ENCODE measurements at regions not wholly inside any gene's neighbourhood (a gene's known extent, or its start where the extent isn't known, plus 50 kb on each side); places are given as distances from the start of the nearest gene placed in this dataset.

DNA sequence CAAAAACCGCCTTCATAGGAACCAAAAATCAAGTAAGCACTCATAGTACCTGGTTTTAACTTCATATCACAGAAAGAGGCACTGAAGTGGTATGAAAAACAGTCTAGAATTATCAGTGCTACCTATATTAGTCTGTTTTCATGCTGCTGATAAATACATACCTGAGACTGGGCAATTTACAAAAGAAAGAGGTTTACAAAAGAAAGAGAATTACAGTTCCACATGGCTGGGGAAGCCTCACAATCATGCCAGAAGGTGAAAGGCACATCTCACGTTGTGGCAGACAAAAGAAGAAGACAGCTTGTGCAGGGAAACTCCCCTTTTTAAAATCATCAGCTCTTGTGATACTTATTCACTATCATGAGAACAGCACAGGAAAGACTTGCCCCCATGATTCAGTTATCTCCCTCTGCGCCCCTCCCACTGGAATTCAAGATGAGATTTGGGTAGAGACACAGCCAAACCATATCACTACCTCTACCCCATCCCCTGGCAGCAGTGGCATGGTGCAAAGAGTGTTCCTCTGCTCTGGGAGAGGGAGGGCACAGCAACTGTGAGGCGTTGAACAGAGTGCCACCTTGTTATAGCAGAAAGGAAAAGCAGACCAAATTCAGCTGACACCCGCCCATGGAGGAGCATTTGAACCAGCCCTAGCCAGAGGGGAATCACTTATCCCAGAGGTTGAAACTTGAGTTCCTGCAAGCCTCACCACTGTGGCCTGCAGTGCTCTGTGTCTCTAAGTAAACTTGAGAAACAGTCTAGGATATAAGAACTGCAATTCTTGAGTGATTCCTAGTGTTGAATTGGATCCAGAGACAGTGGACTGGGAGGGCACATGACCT is 61.9 kb upstream of the PTPRZ1 start:
- DNase-seq = no peak

DNA sequence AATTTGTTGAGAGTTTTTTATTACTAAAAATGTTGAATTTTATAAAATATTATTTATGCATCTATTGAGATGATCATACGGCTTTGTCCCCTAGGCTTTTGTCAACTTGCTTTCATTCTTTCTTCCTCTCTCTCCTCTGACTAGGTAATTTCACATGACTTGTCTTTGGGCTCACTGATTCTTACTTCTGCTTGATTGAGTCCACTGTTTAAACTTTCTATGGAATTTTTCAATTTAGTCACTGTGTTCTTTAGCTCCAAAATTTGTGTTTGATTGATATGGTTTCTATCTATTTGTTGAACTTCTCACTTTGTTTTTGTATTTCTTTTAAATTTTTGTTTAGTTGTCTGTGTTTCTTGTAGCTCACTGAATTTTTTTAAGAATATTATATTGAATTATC is 65.9 kb upstream of the PTPRZ1 start:
- no peak for DNase-seq

DNA sequence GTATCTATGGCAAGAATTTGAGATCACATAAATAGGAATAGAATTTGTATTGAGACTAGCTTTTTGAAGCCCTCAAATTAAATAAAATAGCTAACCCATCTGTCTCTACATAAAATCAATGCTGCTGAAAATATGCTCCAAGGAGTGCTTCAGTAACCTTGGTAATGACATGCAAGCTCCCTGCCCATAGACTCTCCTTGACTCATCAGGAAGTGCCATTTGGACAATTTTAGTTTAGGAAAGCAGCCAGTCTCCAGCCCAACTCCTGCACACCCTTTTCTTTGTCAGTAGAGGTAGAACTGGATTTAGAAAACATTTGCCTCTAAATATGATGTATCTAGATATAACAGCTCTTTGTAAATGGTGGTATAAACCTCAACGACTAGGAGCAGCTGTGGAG is 69.9 kb upstream of the PTPRZ1 start:
- no peak for DNase-seq

DNA sequence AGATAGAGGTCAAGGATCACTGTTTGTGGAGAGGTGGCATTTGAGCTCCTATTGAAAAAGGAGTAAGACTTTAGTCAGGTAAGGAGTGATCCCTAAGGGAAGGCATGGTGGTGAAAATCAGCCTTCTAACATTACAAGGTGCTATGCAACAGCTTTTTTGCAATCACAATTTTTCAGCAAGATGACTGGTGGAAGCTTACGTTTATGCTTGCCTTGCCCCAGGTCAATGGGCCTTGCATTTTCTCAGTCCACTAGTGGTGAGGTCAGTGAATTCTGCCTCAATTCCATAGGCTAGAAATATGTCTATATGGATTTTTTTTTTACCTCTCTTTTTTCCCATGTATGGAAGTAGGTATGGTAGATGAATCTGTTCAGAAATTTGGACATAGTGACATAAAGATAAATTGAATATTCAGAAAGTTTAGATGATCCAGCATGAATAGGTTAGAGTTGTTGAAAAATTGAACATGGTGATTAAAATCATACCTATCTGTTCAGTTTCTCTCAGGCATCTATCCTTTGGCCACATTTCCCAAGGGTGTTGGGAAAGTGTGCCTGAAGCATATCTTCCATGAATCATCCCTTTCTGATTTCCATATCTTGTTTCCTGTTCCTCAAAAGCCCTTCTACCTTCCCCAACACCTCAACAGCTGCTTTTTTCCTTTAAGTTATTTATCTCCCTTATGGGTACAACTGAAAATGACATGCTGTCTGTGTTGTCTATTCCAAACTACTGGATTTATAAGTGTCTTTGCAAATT is 71.9 kb upstream of the PTPRZ1 start:
- DNase-seq = no peak

DNA sequence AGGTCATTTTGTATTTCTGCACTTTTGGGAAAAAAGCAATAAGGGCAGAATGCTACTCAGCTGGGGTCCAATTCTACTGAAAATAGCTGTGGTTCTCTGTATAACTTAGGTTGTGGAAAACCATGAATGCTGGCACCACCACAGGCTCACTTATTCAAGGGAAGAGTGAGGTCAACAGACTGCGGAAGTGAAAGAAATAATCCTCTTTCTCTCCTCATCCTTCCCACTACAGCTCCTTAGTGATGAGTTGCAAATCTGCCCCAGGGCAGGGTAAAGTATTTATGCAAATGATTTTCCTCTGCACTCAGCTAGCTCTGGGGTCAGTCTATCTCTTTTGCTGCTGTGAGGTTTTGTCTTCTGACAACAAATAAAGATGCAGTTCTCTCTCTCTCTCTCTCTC is 74.1 kb upstream of the PTPRZ1 start:
- DNase-seq = peak; percentile 37

DNA sequence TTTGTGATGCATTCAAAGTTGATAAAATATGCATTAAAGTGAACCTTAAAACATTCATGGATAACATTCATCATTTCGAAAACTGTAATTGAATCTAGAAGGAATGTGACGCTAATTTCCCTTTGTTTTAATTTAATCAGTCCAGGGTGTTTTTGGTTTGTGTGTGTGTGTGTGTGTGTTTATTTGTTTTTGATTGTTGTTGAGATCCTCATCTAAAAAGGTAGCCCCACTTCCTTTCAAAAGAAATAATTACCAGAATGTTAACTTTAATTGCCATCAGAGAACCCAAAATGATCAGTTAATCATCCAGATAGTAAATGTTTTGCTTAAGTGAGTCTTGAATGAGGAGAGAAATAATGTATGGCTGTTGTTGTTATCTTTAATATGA is 74.5 kb upstream of the PTPRZ1 start:
- DNase-seq = no peak

DNA sequence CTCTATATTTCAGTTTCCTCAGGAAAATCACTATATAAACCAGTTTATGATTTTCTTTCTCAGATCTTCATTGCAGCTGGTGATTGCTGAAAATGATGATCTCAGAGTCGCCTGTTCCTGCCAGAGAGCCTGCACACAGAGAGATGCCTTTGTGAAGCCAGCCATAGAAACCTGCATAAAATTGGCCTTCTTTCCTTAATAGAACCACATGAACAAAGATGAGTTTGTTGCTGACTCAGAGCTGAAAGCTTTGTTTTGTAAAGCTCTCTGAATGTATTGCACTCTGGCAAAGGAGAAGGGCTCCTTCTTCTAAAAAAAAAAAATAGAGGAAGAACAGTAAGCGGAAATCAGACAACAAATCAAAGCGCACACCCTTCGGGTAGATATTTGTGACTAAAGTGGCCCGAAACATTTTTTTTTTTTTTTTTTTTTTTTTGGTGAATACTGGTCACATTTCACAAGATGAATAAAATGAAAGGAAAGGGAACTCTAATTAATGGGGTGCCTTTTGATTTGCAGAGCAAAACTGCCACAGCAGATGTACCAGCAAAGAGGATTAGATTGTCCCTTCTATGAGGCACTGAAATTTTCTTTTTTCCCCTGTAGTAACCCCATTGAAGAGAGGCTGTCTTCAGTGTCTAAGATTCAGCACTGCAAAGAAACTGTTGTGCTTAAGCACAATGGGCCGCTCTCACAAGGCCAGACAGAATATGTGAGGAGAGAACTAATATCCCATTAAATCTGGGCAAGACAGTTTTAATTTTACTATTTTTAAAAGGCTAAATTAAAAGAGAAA is 75.1 kb upstream of the PTPRZ1 start:
- DNase-seq = no peak

DNA sequence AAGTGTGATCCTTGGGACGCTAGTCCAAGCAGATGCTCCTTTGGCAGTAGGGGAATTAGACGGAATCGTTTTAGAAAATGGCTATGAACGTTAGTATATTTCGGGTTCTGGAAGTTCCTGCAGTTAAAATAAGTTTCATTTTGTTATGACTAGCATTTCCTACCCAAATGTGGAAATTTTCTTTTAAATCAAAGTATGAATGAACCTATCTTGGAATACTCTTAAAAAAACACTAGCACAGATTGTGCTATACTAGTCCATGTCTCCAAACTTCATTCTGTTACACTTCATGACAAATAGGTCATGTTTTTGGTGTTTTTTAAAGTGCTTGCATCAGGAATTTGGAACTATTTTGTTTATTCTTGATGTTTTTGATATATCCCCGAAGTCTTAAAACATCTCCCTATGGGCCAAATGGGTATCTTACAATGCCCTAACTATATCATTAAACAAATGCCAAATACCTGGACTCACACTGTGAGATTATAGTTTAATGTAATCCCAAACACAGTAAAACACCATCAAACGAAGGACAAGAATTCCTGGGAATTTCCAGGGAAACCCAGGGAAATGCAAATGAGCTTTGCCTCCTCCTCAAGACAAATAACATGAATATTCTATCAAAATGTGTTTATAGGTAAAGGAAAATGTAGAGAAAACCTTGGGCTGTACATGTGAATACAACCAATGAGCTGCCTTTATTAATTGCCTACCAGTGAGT is 75.9 kb upstream of the PTPRZ1 start:
- DNase-seq = no peak

DNA sequence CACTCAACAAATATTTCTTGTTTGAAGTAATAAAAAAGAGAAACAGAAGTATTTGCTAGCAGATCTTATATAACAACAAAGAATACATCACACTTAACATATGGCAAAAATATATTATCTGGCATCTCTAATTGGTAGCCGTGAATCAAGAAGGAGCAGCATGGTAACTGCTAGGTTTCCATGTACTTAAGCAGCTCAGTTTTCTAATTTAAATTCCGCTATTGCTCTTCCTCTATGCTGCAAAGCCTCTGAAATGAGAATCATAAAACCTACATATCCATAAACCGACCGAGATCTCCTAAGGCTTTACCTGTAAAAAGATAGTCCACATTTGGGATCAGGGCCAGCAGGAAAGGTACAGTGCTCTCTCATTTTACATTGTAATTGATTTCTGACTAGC is 76.6 kb upstream of the PTPRZ1 start:
- DNase-seq = no peak

DNA sequence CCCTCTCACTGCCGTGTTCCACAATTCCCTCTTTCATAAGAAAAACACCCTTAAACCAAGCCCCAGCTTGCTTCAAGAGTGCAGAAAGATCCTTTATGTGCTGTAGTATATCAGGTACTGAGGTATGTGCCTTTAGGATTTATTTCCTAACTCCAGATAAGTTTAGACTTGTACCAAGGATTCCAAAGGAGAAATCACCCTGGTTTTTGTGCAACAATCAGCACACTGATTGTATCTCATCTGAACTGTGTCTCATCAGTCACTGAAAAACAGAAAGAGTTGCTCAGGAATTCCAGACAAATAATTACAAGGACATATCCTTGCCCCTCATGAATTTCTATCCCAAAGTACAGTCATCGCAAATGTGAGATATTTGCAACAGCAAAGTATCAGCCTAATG is 77.2 kb upstream of the PTPRZ1 start:
- DNase-seq = no peak

DNA sequence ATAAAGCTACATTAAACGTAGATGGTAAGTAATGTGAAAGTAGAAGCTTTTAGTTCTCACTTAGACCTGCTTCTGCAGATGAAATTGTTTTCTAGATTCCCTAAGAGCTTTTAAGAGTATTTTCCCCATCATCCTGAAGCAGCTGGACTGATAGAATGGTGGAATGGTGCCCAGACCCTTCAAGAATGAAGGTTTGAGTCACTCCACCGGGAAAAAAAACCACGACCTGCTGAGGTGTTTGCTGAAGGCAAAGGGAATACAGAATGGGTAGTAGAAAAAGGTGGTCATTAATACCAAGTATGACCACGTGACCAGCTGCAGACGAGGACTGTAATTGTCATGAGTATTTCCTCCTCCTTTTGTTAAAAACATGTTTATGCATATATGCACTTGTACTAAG is 79.2 kb upstream of the PTPRZ1 start:
- no peak for DNase-seq

DNA sequence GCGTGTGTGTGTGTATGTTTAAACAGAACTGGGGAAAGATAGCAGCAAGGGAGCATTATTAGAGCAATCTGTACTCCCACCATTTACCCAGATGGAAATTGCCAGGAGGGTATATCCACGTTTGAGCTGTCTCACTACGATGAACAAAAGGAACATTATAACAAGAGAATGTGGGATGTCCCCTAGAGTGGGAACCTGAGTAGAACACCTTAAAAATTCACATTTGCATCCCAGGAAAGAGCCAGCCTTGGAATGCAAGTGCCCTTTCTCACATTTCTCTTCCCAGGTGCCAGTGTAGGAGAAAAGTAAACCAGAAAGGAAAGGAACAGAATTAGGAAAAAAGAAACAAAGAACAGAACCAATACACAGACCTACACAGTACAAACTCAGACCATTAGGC is 95.3 kb upstream of the PTPRZ1 start:
- DNase-seq = no peak

DNA sequence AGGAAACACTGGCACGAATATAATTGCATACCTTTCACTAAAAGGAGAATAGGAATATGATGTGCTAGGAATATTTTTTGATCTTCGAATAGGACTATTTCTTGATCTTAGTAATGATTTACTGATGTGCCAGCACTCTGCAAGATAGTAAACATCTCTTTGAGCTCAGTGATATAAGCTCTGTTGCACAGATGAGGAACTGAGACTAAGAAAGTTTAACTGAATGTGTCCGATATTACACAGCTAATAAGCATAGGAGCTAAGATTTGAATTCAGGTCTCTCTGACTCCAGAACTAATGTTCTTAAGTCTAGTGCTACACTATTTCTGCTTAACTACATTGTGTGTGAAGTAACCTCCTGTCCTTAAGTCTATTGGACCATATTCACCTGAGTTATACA is 98.4 kb upstream of the PTPRZ1 start:
- DNase-seq = no peak

DNA sequence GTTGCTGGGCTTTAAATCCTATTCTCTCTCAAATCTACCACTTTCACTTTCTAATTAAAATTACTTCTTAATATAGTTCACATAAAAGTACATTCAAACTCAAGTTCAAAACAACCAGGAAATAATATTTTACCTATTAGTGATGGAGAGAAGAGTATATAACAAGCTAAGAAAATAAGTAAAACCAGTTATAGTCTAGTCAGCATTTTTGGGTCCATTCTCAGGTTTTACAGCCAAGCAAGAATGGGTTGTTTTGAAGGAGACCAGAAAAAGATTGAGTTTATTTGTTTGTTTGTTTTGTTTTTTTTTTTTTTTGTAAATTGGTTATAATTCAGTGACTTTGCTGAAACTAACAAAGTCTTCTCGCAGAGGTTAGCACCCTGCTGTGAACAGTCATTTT is 106.3 kb upstream of the PTPRZ1 start:
- DNase-seq = no peak

DNA sequence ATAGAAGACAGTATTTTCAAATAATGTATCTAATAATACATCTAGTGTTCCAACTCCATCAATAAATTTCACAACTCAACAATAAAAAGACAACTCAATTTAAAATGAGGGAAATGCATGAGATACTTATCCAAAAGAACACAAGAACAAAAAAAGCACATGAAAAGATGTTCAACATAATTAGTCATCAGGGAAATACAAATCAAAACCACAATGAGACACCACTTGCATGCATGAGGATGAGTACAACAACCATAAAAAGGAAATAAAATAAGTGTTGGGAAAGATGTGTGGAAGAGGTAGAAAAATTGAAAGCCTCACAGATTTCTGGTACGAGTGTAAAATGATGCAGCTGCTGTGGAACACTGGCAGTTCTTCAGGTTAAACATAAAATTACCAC is 111.6 kb upstream of the PTPRZ1 start:
- DNase-seq = no peak

DNA sequence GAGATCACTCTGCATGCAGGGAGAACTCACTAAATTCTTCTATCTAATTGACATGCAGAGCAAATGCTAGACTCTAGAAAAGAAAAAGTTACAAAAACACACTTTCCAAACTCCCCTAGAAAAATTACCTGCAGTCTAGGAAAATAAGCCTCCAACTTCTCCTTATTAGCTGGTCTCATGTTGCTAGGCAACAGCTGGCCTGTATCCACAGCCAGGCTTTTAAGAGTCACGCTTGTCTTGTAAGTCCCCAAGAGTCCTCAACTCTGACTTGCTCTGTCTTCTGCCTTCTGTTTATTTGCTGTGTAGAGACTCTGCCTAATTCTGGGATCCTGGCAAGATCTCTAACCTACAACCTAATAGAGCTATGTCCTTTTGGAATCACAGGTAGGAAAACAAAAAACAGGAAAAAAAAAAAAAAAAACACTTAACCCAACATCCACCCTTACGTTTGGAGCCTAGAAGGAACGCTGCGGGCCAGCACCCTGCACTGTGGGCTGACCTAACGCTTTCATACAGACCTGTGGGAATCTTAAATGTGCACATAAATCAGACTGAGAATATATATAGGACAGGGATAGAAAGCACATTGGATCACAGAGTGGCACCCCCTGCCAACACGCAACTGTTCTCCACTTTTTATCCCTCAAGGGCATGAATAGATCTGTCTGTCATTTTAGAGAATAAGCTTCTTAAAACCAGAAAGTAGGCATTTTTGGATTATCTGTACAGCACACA is 117.0 kb upstream of the PTPRZ1 start:
- DNase-seq = no peak

DNA sequence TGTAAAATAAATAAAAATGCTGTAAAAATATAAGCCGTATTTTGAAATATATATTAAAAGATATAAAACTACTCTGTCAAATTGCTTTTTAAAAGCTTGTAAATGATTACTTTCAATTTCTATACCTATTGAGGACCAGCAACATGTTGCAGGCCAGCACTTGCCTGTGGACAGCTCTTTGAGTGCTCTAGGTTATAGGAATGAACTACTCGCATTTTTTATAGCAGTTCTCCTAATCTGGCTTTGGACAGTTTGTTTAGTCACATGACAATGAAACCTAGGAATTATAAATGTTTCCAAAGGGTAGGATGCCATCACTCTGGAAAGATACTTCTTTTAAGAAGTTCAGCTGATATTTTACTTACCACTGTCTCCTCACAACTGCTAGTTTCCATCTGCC is 117.7 kb upstream of the PTPRZ1 start:
- DNase-seq = no peak

DNA sequence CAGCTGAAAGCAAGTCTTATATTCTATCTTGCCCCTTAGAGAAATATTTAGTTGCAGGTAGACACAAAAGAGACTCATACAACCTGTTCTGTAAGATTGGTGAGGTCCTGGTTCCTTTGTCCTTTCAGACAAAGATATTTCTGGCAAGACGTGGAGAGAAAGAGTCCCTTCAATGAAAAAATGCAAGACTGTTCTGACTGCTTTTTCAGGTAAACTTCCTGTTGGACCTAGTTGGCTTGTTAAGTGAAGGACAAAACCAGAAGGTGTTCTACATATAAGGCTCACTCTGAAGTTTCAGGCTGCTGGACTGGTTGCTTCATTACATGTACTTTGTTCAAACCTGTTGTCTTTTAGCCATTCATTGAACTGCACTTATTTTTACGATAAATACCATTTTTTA is 119.0 kb upstream of the PTPRZ1 start:
- DNase-seq = no peak

DNA sequence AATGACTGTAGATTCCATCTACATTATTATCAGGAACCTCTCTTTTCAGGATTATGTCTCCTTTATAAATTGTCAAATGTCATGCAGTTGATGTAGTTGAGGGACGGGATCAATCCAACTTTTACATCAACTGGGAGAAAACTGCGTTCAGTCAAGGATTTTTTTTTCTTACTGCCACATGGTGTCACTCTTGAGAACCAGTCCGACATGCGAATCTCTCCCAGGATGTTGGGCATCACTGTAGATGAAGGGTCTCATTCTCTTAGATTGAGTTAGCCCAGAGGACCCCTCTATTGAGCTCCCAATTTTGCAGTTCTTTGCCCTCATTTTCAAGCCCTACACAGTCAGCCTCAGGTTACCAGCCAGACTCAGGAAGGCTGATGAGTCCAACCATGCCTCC is 120.3 kb upstream of the PTPRZ1 start:
- no peak for DNase-seq

DNA sequence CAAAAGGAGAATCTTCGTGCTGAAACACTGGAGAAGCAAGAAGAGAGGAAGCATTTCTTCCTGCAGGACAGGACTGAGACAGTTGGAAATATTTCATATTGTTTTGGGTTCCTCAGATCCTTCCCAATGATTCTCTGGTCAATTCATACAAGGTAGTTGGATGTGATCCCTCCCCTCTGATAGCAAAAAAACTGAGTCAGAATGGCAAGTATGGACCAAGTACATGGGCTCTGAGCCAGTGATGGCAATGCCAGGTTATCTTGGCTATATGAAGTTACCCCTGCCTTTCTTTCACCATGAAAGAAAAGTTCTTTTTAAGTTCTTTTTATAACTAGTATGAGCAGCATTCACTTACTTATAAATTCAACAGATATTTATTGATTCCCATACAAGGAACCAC is 124.4 kb upstream of the PTPRZ1 start:
- DNase-seq = no peak

DNA sequence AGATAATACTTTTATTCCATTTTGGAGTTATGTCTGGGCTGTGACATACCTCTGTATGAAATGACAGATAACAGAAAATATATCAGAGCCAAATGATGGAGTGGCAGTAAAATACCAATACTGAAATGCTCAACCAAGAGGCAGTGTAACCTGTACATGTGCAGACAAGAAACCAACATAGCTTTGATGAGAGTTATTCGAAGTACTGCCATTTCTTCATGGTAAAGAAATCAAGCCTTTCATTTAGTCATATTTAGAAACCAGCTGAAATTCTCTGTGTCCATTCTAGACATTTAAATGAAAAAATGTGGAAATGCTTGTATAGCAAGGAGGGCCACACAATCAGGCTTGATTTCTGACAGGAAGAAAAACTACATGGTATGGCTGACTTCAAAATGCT is 127.1 kb upstream of the PTPRZ1 start:
- no peak for DNase-seq

DNA sequence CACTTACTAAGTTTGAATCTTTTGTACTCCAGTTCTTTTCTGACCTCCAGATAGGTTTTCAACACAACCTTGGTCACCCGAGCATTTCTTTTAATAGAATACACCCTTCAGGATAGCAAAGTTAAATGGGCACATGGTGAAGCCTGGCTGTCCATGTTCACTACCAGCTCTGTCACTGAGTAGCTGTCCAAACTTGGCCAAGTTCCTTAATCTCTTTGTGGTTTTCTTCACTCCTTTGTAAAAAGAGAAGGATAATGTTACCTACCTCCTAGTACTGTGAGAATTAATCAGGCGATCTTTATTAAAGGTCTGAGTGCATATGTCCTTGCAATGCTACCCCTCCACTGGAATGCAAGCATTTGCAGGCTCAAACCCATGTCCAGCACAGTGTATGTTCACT is 128.1 kb upstream of the PTPRZ1 start:
- no peak for DNase-seq
